HepG2 (cell line): ENCODE measurements at regions not wholly inside any gene's neighbourhood (a gene's known extent, or its start where the extent isn't known, plus 50 kb on each side); places are given as distances from the start of the nearest gene placed in this dataset.

Experiments
- BCL3 ChIP-seq: sonication (generic); formaldehyde crosslinking; IDR thresholded peaks from 2 replicates; pipeline ENCODE4 v1.5.1; 2020; ENCODE audit warnings: mild to moderate bottlenecking, missing genetic modification reagents, moderate library complexity
- FOXO1 ChIP-seq: sonication (generic); formaldehyde crosslinking; IDR thresholded peaks from 2 replicates; pipeline ENCODE4 v1.4.0; 2020; ENCODE audit warnings: missing genetic modification reagents
- HDAC6 ChIP-seq: fragments of 200-600 bp; sonication (generic); IDR thresholded peaks from 2 replicates; pipeline ENCODE4 v1.7.0; 2017; ENCODE audit warnings: mild to moderate bottlenecking, antibody characterized with exemption, low read length, low read depth
- HIVEP1 ChIP-seq: sonication (generic); formaldehyde crosslinking; IDR thresholded peaks from 2 replicates; pipeline ENCODE4 v1.4.0; 2020; ENCODE audit warnings: mild to moderate bottlenecking, missing genetic modification reagents
- LCORL ChIP-seq, 2 experiments: fragments of 450-650 bp in 1 of 2; sonication (generic) in 1 of 2; formaldehyde crosslinking in 1 of 2; IDR thresholded peaks; 2 replicates each; pipeline versions ENCODE4 v1.5.0 to v1.6.1; 2017 to 2020; ENCODE audit warnings: antibody characterized with exemption in 1 of 2, missing genetic modification reagents in 1 of 2
- MTA1 ChIP-seq: sonication (generic); formaldehyde crosslinking; IDR thresholded peaks from 2 replicates; pipeline ENCODE4 v1.4.0; 2020; ENCODE audit warnings: missing genetic modification reagents, mild to moderate bottlenecking, borderline replicate concordance
- MTA3 ChIP-seq: sonication (generic); formaldehyde crosslinking; IDR thresholded peaks from 2 replicates; pipeline ENCODE4 v1.4.0; 2020; ENCODE audit warnings: missing genetic modification reagents
- POLR2A ChIP-seq, 2 experiments: IDR thresholded peaks; 2 replicates each; pipeline ENCODE4 v1.6.1; 2011; ENCODE audit warnings: low read depth in 2 of 2, low read length in 2 of 2, mild to moderate bottlenecking in 1 of 2, moderate library complexity in 1 of 2; ENCODE audit not compliant: insufficient read depth in 1 of 2
- TBX3 ChIP-seq: fragments of 450-650 bp; IDR thresholded peaks from 2 replicates; pipeline ENCODE4 v1.6.1; 2017; ENCODE audit warnings: antibody characterized with exemption, mild to moderate bottlenecking, inconsistent platforms, borderline replicate concordance
- THYN1 ChIP-seq: sonication (generic); formaldehyde crosslinking; IDR thresholded peaks from 2 replicates; pipeline ENCODE4 v1.8.1; 2023; ENCODE audit warnings: low read depth, mild to moderate bottlenecking, moderate library complexity, missing genetic modification reagents, borderline replicate concordance
- ZBTB34 ChIP-seq: sonication (generic); formaldehyde crosslinking; IDR thresholded peaks from 2 replicates; pipeline ENCODE4 v1.8.0; 2022; ENCODE audit warnings: mild to moderate bottlenecking, missing genetic modification reagents
- ZNF510 ChIP-seq: sonication (generic); formaldehyde crosslinking; IDR thresholded peaks from 2 replicates; pipeline ENCODE4 v1.4.0; 2020; ENCODE audit warnings: low read depth, mild to moderate bottlenecking, missing genetic modification reagents
- ZNF75D ChIP-seq: sonication (generic); formaldehyde crosslinking; IDR thresholded peaks from 2 replicates; pipeline ENCODE4 v1.8.1; 2023; ENCODE audit warnings: missing genetic modification reagents, mild to moderate bottlenecking, borderline replicate concordance
- TF ChIP-seq, protein P1 (sequence below): IDR thresholded peaks from 2 replicates; pipeline ENCODE4 v1.6.1; 2012; ENCODE audit warnings: low read depth, low read length, improper control_type of control experiment

DNA sequence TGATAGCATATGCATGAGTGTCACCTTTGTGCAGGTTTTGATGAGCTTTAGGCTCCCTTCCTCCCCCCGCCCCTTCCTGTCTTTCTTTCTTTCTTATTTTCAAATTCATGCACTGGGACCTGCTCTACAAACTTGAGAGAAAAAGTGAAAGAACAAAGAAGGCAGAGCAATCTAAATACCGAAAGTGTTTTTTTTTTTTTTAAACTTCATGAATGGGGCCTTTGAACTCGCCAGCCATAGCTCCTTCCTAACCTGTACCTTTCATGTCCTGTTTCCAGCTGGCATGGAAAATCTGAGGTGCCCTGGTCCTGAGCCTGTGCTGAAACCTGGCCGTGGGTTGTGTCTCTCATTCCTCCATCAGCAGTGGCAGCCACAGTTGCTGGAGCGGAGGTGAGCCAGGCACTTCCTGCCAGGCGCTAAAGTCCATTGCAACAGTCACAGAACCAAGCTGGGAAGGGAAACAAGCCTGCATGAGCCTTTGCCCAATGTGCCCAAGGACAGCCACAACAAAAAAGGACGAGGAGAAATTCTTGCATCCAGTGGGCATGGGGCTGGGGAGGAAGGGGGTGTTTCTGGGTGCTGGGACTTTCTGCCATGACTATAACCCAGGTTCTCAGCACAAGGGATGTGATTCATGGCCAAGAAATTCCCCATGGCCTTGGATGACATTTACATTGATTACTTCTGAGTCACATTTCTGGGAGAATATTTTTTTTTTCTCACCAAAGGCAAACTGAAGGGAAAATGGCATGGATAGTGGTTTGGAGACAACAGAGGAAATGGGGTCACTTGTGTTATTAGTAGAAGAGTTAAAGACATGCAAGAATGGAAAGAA lies 102.7 kb downstream of the TMEM30B start (continued):
- TF ChIP-seq BCL3 (CRISPR knock-in tag) = no peak
- no peak for TF ChIP-seq LCORL (IDR thresholded peaks at IDR 0.05)
- 0 out of 2 replicates have a peak, but pooled peaks have one; percentile 28 for TF ChIP-seq LCORL (CRISPR knock-in tag; IDR thresholded peaks at IDR 0.05)
- no peak for TF ChIP-seq HIVEP1 (CRISPR knock-in tag)
- no peak for TF ChIP-seq MTA3 (CRISPR knock-in tag)
- 0 out of 2 replicates have a peak, but pooled peaks have one; percentile 12 for TF ChIP-seq FOXO1 (CRISPR knock-in tag)
- TF ChIP-seq POLR2A (IDR thresholded peaks at IDR 0.05; ENCODE audit: insufficient read depth in 1 of 2, low read depth in 2 of 2, low read length in 2 of 2) = peak in 1 of 2 experiments; percentile 5; a peak in 1 of 4 replicates
- TF ChIP-seq TBX3 = peak; percentile 23; the same call in 1 of the 2 replicates
- TF ChIP-seq THYN1 (CRISPR knock-in tag) = no peak
- TF ChIP-seq, protein P1, sequence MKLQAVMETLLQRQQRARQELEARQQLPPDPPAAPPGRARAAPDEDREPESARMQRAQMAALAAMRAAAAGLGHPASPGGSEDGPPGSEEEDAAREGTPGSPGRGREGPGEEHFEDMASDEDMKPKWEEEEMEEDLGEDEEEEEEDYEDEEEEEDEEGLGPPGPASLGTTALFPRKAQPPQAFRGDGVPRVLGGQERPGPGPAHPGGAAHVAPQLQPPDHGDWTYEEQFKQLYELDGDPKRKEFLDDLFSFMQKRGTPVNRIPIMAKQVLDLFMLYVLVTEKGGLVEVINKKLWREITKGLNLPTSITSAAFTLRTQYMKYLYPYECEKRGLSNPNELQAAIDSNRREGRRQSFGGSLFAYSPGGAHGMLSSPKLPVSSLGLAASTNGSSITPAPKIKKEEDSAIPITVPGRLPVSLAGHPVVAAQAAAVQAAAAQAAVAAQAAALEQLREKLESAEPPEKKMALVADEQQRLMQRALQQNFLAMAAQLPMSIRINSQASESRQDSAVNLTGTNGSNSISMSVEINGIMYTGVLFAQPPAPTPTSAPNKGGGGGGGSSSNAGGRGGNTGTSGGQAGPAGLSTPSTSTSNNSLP = 0 out of 2 replicates have a peak, but pooled peaks have one; percentile 27
- TF ChIP-seq ZNF510 (CRISPR knock-in tag) = no peak
- TF ChIP-seq MTA1 = no peak
- no peak for TF ChIP-seq ZBTB34 (CRISPR knock-in tag)
- no peak for TF ChIP-seq ZNF75D (CRISPR knock-in tag)
- TF ChIP-seq HDAC6 = no peak
- TF ChIP-seq, all 625 proteins: peak for 53
